CMK (cell line): ENCODE measurements at regions not wholly inside any gene's neighbourhood (a gene's known extent, or its start where the extent isn't known, plus 50 kb on each side); places are given as distances from the start of the nearest gene placed in this dataset.

Experiments
- DNase-seq: peaks from one replicate; pipeline ENCODE4 v3.0.0-alpha.2; 2010; ENCODE audit warnings: low read depth

DNA sequence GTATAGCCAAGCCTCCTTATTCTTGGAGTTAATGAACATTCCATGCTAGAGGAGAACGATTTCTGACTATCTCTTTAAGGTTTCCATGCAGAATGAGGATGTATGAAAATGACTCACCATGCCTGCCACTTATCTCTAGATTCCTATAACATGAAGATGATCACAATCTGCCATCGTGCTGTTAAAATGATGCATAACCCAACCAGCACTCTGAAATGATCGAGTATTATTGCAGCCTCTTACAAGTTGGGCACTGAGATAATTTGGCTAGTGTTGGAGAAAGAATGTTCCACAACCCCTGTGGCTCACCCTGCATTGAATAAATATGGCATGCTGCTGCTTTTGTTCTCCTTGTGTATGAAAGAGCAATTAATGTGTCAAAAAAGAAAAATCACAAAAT lies 1143.6 kb upstream of the WWC1 start:
- DNase-seq, result no peak

GRCh38 chr5:167150661-167151060 lies 1140.8 kb upstream of the WWC1 start:
- no peak for DNase-seq

DNA sequence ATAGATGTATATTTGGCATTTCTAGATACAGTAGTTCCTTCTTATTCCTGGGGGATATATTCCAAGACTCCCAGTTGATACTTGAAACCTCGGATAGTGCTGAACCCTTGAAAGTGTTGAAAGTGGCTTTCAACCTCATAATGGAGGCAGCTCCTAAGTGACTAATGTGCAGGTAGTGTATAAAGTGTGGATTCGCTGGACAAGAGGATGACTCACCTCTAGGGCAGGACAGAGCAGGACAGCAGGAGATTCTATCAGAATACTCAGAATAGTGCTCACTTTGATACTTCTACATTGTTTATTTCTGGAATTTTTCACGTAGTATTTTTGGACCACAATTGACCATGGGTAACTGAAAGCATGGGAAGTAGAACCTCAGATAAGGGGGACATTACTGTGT lies 1138.9 kb upstream of the WWC1 start:
- no peak for DNase-seq

GRCh38 chr5:167155387-167156005 lies 1135.9 kb upstream of the WWC1 start:
- no peak for DNase-seq

DNA sequence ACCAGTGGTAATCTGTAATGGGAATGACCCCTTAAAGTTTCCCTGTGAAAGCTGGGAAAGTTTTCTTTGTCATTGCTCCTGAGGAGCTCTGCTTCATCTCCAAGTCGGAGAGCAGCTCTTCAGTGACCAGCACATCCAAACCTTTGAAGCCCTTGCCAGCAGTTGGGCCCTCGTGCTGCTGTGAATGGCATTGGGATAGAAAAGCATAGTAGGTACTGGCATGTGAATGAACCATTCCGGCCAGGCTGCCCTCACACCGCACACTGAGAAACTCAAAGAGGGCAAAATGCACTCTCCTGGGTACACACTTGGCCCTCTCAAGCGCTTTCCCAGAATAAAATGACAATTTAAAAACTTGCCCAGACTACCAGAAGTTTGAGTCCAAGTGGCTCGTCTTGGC lies 1135.0 kb upstream of the WWC1 start:
- DNase-seq, result no peak

GRCh38 chr5:167158588-167158987 lies 1132.9 kb upstream of the WWC1 start:
- DNase-seq, result no peak

GRCh38 chr5:167160388-167160787 lies 1131.1 kb upstream of the WWC1 start:
- DNase-seq, result no peak

DNA sequence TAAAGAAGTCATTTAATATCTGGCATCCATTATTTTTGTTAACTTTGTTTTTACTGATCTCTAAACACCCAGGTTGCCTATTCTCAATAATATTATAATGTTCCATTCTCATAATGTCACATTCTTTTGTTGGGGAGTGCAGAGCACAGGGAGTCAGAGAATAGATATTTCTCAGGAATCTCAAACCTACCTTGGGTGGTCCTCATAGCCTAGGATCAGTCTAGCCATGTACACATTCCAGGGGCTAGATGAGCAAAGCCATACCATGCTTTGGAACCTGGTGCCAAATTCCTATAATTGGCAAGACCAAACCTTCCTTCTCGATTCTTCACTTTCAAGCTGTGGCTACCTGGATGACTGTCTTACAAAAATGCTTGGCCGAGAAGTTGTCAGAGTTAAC lies 1124.7 kb upstream of the WWC1 start:
- no peak for DNase-seq

GRCh38 chr5:167167191-167167795 lies 1124.2 kb upstream of the WWC1 start:
- DNase-seq, result no peak

DNA sequence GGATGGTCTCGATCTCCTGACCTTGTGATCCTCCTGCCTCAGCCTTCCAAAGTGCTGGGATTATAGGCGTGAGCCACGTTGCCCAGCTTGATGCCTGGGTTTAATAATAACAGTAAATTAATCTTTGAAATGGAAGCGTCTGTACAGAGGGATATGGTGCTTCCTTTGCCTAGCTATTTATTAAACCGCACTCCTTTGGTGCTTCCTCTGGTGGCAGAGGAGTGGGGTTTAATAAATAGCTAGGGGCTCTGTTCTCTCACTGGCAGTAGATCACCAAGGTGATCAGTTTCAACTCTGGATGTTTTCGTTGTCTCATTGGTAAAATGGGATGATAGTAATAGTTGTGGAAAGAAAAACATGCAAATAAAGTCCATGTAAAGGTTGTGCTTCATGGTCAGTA lies 1122.5 kb upstream of the WWC1 start:
- no peak for DNase-seq

GRCh38 chr5:167171056-167171455 lies 1120.4 kb upstream of the WWC1 start:
- DNase-seq, result no peak

- DNase-seq, result no peak
Measured at GRCh38 chr5:167177736-167178135, 1113.7 kb upstream of the WWC1 start.

- no peak for DNase-seq
Measured at GRCh38 chr5:167180906-167181305, 1110.5 kb upstream of the WWC1 start.

GRCh38 chr5:167205881-167206280 lies 1085.6 kb upstream of the WWC1 start:
- DNase-seq, result no peak

- DNase-seq, result no peak
Measured at GRCh38 chr5:167207081-167207480, 1084.4 kb upstream of the WWC1 start.

GRCh38 chr5:167208911-167209310 lies 1082.5 kb upstream of the WWC1 start:
- DNase-seq, result no peak

DNA sequence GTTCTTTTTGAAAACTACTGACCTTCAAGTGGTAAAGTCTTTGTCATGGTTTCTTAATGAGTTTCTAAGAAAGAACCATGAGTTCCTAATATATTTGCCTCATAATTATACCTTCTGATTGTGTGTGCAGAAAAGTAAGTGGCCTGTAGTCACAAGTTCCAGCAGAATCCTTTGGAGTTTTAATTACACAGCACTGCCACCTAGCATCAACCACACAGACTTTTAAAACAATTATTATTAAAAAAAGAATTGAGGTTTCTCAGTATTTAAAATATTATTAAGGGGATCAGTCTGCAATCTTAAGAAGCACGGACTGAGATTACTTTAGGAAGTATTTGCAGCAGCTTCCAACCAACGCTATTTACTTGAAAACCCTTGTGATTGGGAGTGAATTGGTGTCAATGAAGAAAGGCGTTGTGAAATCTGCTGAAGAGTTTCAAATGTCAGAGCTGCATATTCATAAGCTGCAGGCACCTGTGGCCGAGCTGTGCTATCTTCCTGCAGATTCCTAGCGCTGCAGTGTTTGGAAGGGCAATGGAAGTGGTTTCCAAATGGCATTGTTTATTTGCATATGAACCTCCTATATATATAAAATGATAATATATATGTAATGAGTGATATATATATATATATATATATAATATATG lies 1074.2 kb upstream of the WWC1 start:
- DNase-seq, result no peak

GRCh38 chr5:167219298-167219697 lies 1072.1 kb upstream of the WWC1 start:
- DNase-seq, result no peak

DNA sequence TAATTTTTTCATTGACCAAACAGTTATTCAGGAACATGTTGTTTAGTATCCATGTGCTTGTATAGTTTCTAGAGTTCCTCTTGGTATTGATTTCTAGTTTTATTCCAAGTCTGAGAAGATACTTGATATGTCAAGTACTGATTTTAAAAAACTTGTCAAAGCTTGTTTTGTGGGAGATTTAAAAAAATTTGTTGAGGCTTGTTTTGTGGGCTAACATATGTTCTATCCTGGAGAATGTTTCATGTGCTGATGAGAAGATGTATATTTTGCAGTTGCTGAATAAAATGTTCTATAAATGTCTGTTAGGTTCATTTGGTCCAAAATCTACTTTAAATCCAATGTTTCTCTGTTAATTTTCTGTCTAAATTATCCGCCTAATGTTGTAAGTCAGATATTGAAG lies 1065.1 kb upstream of the WWC1 start:
- DNase-seq, result no peak

DNA sequence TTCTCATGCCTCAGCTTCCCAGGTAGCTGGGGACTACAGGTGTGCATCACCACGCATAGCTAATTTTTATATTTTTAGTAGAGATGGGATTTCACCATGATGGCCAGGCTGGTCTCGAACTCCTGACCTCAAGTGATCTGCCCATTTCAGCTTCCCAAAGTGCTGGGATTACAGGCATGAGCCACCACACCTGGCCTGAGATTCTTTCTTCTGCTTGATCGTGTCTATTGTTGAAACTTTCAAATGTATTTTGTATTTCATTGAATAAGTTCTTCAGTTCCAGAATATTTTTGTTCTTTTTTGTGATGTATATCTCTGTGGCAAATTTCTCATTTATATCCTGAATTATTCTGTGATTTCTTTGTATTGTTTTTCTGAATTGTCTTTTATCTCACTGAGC lies 1063.3 kb upstream of the WWC1 start:
- DNase-seq, result no peak

GRCh38 chr5:167229751-167230150 lies 1061.7 kb upstream of the WWC1 start:
- no peak for DNase-seq

- DNase-seq, result no peak
Measured at GRCh38 chr5:167230414-167230813, 1061.0 kb upstream of the WWC1 start.

DNA sequence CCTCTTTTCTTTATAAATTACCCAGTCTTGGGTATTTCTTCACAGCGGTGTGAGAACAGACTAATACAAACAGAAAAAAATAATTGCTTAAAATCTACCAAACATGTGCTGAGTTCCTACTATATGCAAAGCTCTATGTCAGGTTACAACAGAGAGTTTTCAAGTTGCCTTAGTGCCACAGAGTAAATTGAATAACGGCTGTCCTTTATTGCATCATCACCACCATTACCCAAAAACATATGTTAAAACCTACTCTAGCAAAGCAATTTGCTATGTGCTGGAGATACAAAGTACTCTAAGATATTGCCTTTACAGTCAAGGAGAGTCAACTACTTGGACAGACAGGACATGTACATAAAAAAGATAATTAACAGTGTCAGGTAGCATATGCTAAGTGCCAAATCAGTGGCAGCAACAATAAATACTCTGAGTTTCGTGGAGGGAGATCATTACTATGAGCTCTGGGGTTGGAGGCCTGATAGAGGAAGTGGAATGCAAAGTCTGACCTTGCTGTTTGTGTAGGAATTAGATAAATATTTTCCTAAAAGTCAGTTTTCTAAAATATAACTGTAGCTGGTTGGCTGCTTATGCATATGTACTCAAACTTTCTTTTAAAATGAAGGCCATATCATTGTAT lies 1058.7 kb upstream of the WWC1 start:
- no peak for DNase-seq
